HG02970 (cell line): ENCODE measurements at regions not wholly inside any gene's neighbourhood (a gene's known extent, or its start where the extent isn't known, plus 50 kb on each side); places are given as distances from the start of the nearest gene placed in this dataset.
"Not testable (repeated sequence)": the region's sequence is repeated elsewhere in the genome, so short reads cannot be mapped to it uniquely, and the experiment has no call there.

ENCODE experiments used
- ATAC-seq: cut with Tn5 transposase; IDR thresholded peaks from one replicate; pipeline ENCODE4 v1.9.1; 2021; ENCODE audit warnings: mild to moderate bottlenecking, moderate library complexity, moderate number of reproducible peaks; ENCODE audit not compliant: unreplicated experiment, low FRiP score

DNA sequence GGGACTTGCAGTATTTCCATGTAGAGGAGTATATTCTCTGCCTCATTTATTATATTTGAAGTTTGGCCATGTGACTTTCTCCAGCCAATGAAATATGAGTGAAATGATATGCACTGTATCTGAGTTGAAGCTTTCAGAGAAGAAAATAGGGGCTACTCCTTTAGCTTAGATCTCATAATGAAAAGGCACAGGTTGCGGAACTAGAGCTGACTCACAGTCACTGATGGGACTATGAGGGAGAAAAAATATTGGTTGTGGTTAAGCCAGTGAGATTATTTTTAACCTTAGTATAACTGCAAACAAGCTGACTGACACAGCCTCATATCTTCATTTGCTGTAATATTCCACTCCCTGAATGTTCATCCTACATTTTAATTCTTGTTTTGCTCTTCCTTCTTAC, 1104.3 kb downstream of the RPA4 start:
- no peak for ATAC-seq

DNA sequence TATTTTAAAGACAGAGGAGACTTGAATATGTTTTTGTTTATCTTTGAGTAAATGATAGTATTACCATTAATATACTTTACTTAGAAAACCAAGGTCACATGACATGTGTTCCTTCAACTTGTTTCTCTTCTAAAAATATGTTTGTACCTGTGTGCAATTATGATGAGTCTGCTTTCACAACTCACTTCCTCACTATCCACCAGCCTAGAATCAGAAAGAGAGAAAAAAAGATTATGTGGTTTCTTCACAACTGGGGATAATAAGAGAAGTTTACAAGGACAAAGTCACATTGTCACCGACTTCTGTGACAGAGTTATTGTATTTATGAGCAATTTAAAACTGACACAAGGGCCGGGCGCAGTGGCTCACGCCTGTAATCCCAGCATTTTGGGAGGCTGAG, 1112.1 kb downstream of the RPA4 start:
- ATAC-seq: no peak

GRCh38 chrX:98028691-98029090, 1145.0 kb downstream of the RPA4 start:
- no peak for ATAC-seq

- ATAC-seq: no peak
Measured at GRCh38 chrX:98029861-98030260, 1146.2 kb downstream of the RPA4 start.

- no peak for ATAC-seq
Measured at GRCh38 chrX:98057176-98057575, 1173.5 kb downstream of the RPA4 start.

DNA sequence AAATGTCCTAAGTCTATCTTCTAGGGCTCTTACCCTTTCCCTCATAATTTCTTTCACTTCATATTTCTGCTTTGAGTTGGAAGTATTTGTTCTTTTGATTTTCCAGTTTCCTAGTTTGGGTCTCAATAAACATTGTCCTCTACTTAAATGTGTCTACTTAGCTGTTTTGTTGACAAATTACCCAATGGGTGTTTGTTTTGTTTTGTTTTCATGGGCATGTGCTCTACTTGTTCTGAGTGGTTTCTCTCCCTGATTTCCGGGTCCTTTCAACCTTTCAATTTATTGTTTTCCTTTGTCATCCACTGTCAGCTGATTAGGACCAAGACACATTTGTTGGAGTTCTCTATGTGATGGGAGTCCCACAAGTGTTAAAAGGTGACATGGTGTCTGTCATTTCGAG, 1181.4 kb downstream of the RPA4 start:
- no peak for ATAC-seq

GRCh38 chrX:98067611-98068010, 1183.9 kb downstream of the RPA4 start:
- ATAC-seq: no peak

GRCh38 chrX:98068024-98068580, 1184.4 kb downstream of the RPA4 start:
- no peak for ATAC-seq

GRCh38 chrX:98071331-98071730, 1187.6 kb downstream of the RPA4 start:
- ATAC-seq: no peak

DNA sequence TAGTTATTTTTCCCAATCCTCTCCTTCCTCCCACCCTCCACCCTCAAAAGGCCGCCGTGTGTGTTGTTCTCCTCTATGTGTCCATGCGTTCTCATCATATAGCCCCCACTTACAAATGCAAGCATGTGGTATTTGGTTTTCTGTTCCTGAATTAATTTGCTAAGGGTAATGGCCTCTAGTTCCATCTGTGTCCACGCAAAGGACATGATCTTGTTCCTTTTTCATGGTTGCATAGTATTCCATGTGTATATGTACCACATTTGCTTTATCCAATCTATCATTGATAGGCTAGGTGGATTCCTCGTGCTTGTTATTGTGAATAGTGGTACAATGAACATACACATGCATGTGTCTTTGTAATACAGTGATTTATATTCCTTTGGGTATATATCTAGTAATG, 1193.7 kb downstream of the RPA4 start:
- ATAC-seq: no peak

GRCh38 chrX:98111684-98112083, 1228.0 kb downstream of the RPA4 start:
- ATAC-seq: no peak

GRCh38 chrX:98114021-98114420, 1230.3 kb downstream of the RPA4 start:
- ATAC-seq: no peak

GRCh38 chrX:98141466-98141865, 1257.8 kb downstream of the RPA4 start:
- no peak for ATAC-seq

- no peak for ATAC-seq
Measured at GRCh38 chrX:98191003-98191402, 1307.3 kb downstream of the RPA4 start.

- no peak for ATAC-seq
Measured at GRCh38 chrX:98194036-98194435, 1310.3 kb downstream of the RPA4 start.

DNA sequence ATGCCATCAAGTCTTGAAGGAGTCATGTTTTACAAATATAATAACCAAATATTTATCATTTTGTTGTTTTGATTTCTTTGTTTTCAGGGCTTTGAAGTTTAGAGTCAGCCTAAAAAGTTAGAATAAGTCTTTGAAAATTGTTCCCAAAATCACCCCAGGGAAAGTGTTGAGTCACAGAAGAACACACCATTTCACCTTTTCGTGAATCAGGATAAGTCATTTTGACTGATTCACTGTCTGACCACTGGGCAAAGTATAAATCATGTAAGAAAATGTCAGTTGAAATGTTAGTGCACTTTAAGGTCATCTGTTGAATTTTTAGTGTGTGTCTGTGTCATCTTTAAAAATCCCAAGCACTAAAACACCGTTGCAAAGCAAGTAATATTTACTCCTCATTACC, 1320.1 kb downstream of the RPA4 start:
- no peak for ATAC-seq

DNA sequence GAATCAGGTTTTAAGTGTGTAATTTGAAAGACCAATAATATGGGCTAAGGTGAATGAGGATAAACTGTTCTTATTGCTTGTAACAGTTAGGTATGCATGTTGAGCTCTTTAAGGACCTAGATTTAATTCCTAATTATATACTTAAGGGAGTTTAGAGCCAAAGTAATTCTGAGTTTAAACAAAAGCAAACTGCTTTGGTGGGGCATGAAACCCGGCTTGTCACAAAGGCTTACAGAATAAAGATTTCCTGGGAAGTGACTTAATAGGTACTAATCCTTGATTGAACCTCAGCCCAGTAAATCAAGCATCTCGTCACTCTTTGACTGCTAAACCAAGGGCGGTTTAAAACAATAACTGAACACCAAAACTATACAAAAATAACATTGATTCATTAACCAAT, 1324.2 kb downstream of the RPA4 start:
- no peak for ATAC-seq

GRCh38 chrX:98231003-98231402, 1347.3 kb downstream of the RPA4 start:
- no peak for ATAC-seq

GRCh38 chrX:98240061-98240460, 1356.4 kb downstream of the RPA4 start:
- not testable (repeated sequence) for ATAC-seq

GRCh38 chrX:98263135-98263534, 1379.4 kb downstream of the RPA4 start:
- ATAC-seq: no peak

DNA sequence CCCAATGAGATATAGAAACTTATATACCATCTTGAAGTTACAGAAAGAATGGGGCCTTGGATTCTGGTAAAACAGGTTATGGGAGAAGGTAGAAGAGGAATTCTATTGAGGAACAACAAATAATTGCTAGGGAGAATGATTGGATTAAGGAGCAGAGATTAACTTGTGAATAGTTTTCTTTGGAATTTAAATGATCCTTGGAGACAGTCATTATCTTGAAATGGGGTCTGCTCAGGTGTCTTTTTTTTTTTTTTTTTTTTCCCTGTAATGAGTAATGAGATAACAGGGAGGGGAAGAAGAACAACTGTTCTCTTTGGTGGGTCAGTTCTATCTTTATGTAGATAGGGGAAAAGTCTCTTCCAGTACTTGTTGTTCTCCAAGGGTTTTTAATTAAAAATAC, 1406.0 kb downstream of the RPA4 start:
- no peak for ATAC-seq

DNA sequence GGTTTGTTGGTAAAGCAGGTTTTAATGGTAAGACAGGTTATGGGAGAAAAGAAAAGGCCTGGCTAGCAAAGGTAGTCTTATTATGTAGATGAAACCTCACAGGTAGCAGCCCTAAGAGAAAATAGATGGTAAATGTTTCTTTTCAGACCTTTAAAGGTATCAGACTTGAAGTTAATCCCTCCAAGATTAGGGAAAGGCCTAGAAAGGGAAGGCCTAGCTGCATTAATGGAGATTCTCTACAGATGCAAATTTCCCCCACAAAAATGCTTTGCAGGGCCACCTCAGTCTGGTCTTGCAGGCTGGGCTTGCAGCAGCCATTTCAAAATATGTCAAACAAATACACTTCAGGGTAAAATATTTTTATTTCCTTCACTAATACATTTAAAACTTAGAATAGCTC, 1410.6 kb downstream of the RPA4 start:
- ATAC-seq: no peak

- ATAC-seq: no peak
Measured at GRCh38 chrX:98296129-98296528, 1412.4 kb downstream of the RPA4 start.
